H9 (cell line): ENCODE measurements at regions not wholly inside any gene's neighbourhood (a gene's known extent, or its start where the extent isn't known, plus 50 kb on each side); places are given as distances from the start of the nearest gene placed in this dataset.

Source experiments
- DNase-seq: peaks from one replicate; pipeline ENCODE4 v3.0.0-alpha.2; 2017
- H2AFZ ChIP-seq: one replicate; pipeline ENCODE4 v1.6.1; 2013; ENCODE audit warnings: mild to moderate bottlenecking, low read length, control low read depth, moderate library complexity
- H2AK5ac ChIP-seq: 2 replicates; pipeline ENCODE4 v1.6.1; 2013; ENCODE audit warnings: low read length, control low read depth, mixed read lengths; ENCODE audit not compliant: insufficient read length
- H2BK120ac ChIP-seq: one replicate; pipeline ENCODE4 v1.6.1; 2013; ENCODE audit warnings: low read depth, mild to moderate bottlenecking, low read length, control low read depth, inconsistent platforms; ENCODE audit not compliant: poor library complexity, severe bottlenecking
- H2BK12ac ChIP-seq: 2 replicates; pipeline ENCODE4 v1.6.1; 2013; ENCODE audit warnings: low read length, control low read depth, mixed read lengths, low read depth; ENCODE audit not compliant: insufficient read length
- H2BK15ac ChIP-seq: 2 replicates; pipeline ENCODE4 v1.6.1; 2013; ENCODE audit warnings: low read depth, low read length, control low read depth
- H2BK20ac ChIP-seq: one replicate; pipeline ENCODE4 v1.6.1; 2013; ENCODE audit warnings: low read depth, mild to moderate bottlenecking, low read length, control low read depth, inconsistent platforms; ENCODE audit not compliant: poor library complexity, severe bottlenecking
- H2BK5ac ChIP-seq: 2 replicates; pipeline ENCODE4 v1.6.1; 2013; ENCODE audit warnings: low read length, control low read depth, mixed read lengths; ENCODE audit not compliant: insufficient read length
- H3K14ac ChIP-seq: 2 replicates; pipeline ENCODE4 v1.6.1; 2013; ENCODE audit warnings: low read length, control low read depth; ENCODE audit not compliant: insufficient read depth
- H3K18ac ChIP-seq: 2 replicates; pipeline ENCODE4 v1.6.1; 2013; ENCODE audit warnings: low read depth, mild to moderate bottlenecking, mixed read lengths, low read length, control low read depth; ENCODE audit not compliant: insufficient read length
- H3K23ac ChIP-seq: 2 replicates; pipeline ENCODE4 v1.6.1; 2013; ENCODE audit warnings: low read length, control low read depth, mixed read lengths, low read depth; ENCODE audit not compliant: insufficient read length
- H3K23me2 ChIP-seq: 2 replicates; pipeline ENCODE4 v1.6.1; 2013; ENCODE audit warnings: low read depth, mild to moderate bottlenecking, mixed read lengths, low read length, control low read depth; ENCODE audit not compliant: insufficient read length, poor library complexity, severe bottlenecking
- H3K27ac ChIP-seq: 2 replicates; pipeline ENCODE4 v1.5.1; 2013; ENCODE audit warnings: low read length, control low read depth, mixed read lengths, low read depth; ENCODE audit not compliant: insufficient read length
- H3K27me3 ChIP-seq: 2 replicates; pipeline ENCODE4 v1.6.1; 2013; ENCODE audit warnings: low read length, control low read depth, inconsistent platforms; ENCODE audit not compliant: insufficient read depth
- H3K4ac ChIP-seq: 2 replicates; pipeline ENCODE4 v1.6.1; 2013; ENCODE audit warnings: low read depth, mild to moderate bottlenecking, control low read depth, inconsistent platforms, low read length, moderate library complexity
- H3K4me1 ChIP-seq: 2 replicates; pipeline ENCODE4 v1.6.1; 2013; ENCODE audit warnings: low read length, control low read depth, inconsistent platforms; ENCODE audit not compliant: insufficient read depth
- H3K4me2 ChIP-seq: 2 replicates; pipeline ENCODE4 v1.6.1; 2013; ENCODE audit warnings: low read length, control low read depth, mixed read lengths; ENCODE audit not compliant: insufficient read length, insufficient read depth
- H3K56ac ChIP-seq: 2 replicates; pipeline ENCODE4 v1.6.1; 2013; ENCODE audit warnings: low read depth, mild to moderate bottlenecking, mixed read lengths, low read length, control low read depth; ENCODE audit not compliant: insufficient read length
- H3K79me1 ChIP-seq: 2 replicates; pipeline ENCODE4 v1.6.1; 2013; ENCODE audit warnings: low read depth, mild to moderate bottlenecking, moderate library complexity, low read length, control low read depth, inconsistent platforms; ENCODE audit not compliant: insufficient read depth, poor library complexity, severe bottlenecking
- H3K79me2 ChIP-seq: 2 replicates; pipeline ENCODE4 v1.6.1; 2013; ENCODE audit warnings: low read length, control low read depth, inconsistent platforms; ENCODE audit not compliant: insufficient read depth
- H3K9ac ChIP-seq: 2 replicates; pipeline ENCODE4 v1.6.1; 2013; ENCODE audit warnings: low read length, control low read depth, mixed read lengths; ENCODE audit not compliant: insufficient read length; ENCODE audit errors: extremely low read depth
- H3K9me3 ChIP-seq: one replicate; pipeline ENCODE4 v1.6.1; 2013; ENCODE audit warnings: low read depth, low read length, inconsistent platforms; ENCODE audit not compliant: control insufficient read depth
- H3T11ph ChIP-seq: one replicate; pipeline ENCODE4 v1.6.1; 2013; ENCODE audit warnings: mild to moderate bottlenecking, low read length, control low read depth, inconsistent platforms
- H4K20me1 ChIP-seq: one replicate; pipeline ENCODE4 v1.6.1; 2013; ENCODE audit not compliant: control insufficient read depth, insufficient read length, insufficient read depth
- H4K5ac ChIP-seq: 2 replicates; pipeline ENCODE4 v1.6.1; 2013; ENCODE audit warnings: low read depth, mild to moderate bottlenecking, mixed read lengths, low read length, control low read depth; ENCODE audit not compliant: insufficient read length
- H4K8ac ChIP-seq: replicated peaks from 2 replicates; pipeline ENCODE4 v1.6.1; 2013; ENCODE audit warnings: low read length, control low read depth, mixed read lengths, low read depth; ENCODE audit not compliant: insufficient read length
- H4K91ac ChIP-seq: 2 replicates; pipeline ENCODE4 v1.6.1; 2013; ENCODE audit warnings: low read depth, mild to moderate bottlenecking, moderate library complexity, mixed read lengths, low read length, control low read depth; ENCODE audit not compliant: insufficient read length
- H3K27ac Mint-ChIP-seq, 3 experiments: 2 replicates in 2 of 3; 3 replicates in 1 of 3; pipeline ENCODE4 v1.8.0; 2020 to 2021; ENCODE audit warnings: mixed read lengths in 3 of 3, mild to moderate bottlenecking in 1 of 3, moderate library complexity in 1 of 3
- H3K27me3 Mint-ChIP-seq: 2 replicates; pipeline ENCODE4 v1.8.0; 2021; ENCODE audit warnings: low read depth, mild to moderate bottlenecking, moderate library complexity, mixed read lengths
- H3K36me3 Mint-ChIP-seq, 3 experiments: 2 replicates in 2 of 3; 3 replicates in 1 of 3; pipeline ENCODE4 v1.8.0; 2020 to 2021; ENCODE audit warnings: low read depth in 3 of 3, mixed read lengths in 3 of 3; ENCODE audit not compliant: insufficient read depth in 1 of 3
- H3K4me1 Mint-ChIP-seq, 2 experiments: 2 replicates each; pipeline ENCODE4 v1.8.0; 2020; ENCODE audit warnings: mixed read lengths in 2 of 2
- H3K4me3 Mint-ChIP-seq, 2 experiments: 2 replicates in 1 of 2; 3 replicates in 1 of 2; pipeline ENCODE4 v1.8.0; 2020 to 2021; ENCODE audit warnings: mild to moderate bottlenecking in 2 of 2, mixed read lengths in 2 of 2, moderate library complexity in 1 of 2
- H3K9me3 Mint-ChIP-seq, 2 experiments: 2 replicates in 1 of 2; 3 replicates in 1 of 2; pipeline ENCODE4 v1.8.0; 2020; ENCODE audit warnings: mild to moderate bottlenecking in 2 of 2, mixed read lengths in 2 of 2, moderate library complexity in 1 of 2
- CTCF ChIP-seq: fragments of 200-600 bp; sonication (generic); conservative IDR thresholded peaks from 3 replicates; pipeline ENCODE4 v1.8.0; 2021; ENCODE audit warnings: antibody characterized with exemption, mild to moderate bottlenecking
- WGBS: extraction: QIAGEN DNeasy Blood & Tissue Kit; methylation state at CpG from one replicate; pipeline ENCODE4 v1.1.7; 2013; ENCODE audit warnings: missing lambda C conversion rate, low lambda C conversion rate, mixed read lengths; ENCODE audit not compliant: insufficient read length; ENCODE audit errors: extremely low coverage; 5-methylcytosine and 5-hydroxymethylcytosine counted together

GRCh38 chr9:24897826-24898225 is 352.1 kb upstream of the IZUMO3 start:
- no peak overlapping the region for H4K8ac ChIP-seq
- no peak overlapping the region for H2BK12ac ChIP-seq
- no peaks in the 10 kb centered on the region for H3K79me2 ChIP-seq
- no peak overlapping the region for H2BK120ac ChIP-seq
- H3K4ac ChIP-seq = no peak overlapping the region
- H3T11ph ChIP-seq = no peak overlapping the region
- no peak overlapping the region for H3K56ac ChIP-seq
- no peak overlapping the region for H4K5ac ChIP-seq
- H3K79me1 ChIP-seq = no peaks in the 10 kb centered on the region
- no CpG with 5 or more reads among the region's 15 CpGs for WGBS
- no peak overlapping the region for H3K27ac Mint-ChIP-seq
- no peak overlapping the region for H4K91ac ChIP-seq
- no peak overlapping the region for H3K27ac ChIP-seq
- no peak overlapping the region for H2AFZ ChIP-seq
- no peak overlapping the region for H3K23ac ChIP-seq
- no peak for DNase-seq
- H3K18ac ChIP-seq = no peak overlapping the region
- no peaks in the 10 kb centered on the region for H3K23me2 ChIP-seq
- no peak overlapping the region for H2BK20ac ChIP-seq
- TF ChIP-seq CTCF = no peak
- no peaks in the 10 kb centered on the region for H3K9me3 ChIP-seq
- no peaks in the 10 kb centered on the region for H3K4me1 Mint-ChIP-seq
- peaks cover 2 to 15% (median 6%) of the 10 kb centered on the region in 3 experiments; a peak in 6 of 7 replicates for H3K36me3 Mint-ChIP-seq
- no peaks in the 10 kb centered on the region for H4K20me1 ChIP-seq
- no peak overlapping the region for H3K4me3 Mint-ChIP-seq
- no peak overlapping the region for H3K9ac ChIP-seq
- no peaks in the 10 kb centered on the region for H3K27me3 ChIP-seq
- H3K4me2 ChIP-seq = no peak overlapping the region
- H3K14ac ChIP-seq = no peak overlapping the region
- no peak overlapping the region for H2BK15ac ChIP-seq
- H3K27me3 Mint-ChIP-seq = no peaks in the 10 kb centered on the region
- H2AK5ac ChIP-seq = no peak overlapping the region
- H2BK5ac ChIP-seq = no peak overlapping the region
- no peaks in the 10 kb centered on the region for H3K4me1 ChIP-seq
- H3K9me3 Mint-ChIP-seq = peaks cover 6 to 13% of the 10 kb centered on the region in 2 experiments; a peak in 4 of 5 replicates
